ENCODE measurements at regions not wholly inside any gene's neighbourhood (a gene's known extent, or its start where the extent isn't known, plus 50 kb on each side); places are given as distances from the start of the nearest gene placed in this dataset.
A peak's percentile ranks its signal among the peaks of the same experiment; 100 is the strongest.

GRCh38 chr12:31896514-31897039 lies 62.6 kb upstream of the RESF1 start:
- TF ChIP-seq CTCF (conservative IDR thresholded peaks at IDR 0.05), result no peak
- H3K27me3 ChIP-seq (ENCODE audit: control insufficient read depth, insufficient read depth, low read length, poor library complexity, severe bottlenecking), result no peaks in the 10 kb centered on the region
- Mint-ChIP-seq H3K9me3 (peaks cover 46% of the 10 kb centered on the region), H3K27ac (no peak overlapping the region), H3K4me1 (peaks cover 24% of the 10 kb centered on the region), H3K4me3 (no peak overlapping the region), H3K27me3 (ENCODE audit: insufficient read depth) (no peaks in the 10 kb centered on the region), H3K36me3 (ENCODE audit: low read depth) (no peaks in the 10 kb centered on the region)
- no peak overlapping the region for H3K9ac ChIP-seq (ENCODE audit: extremely low read depth, low read length, poor library complexity, severe bottlenecking)
- H3K27ac ChIP-seq (ENCODE audit: low read depth, low read length), result no peak overlapping the region
- 71 to 76% methylated on average over 6 of the region's 6 CpGs for WGBS, 2 experiments (ENCODE audit: insufficient coverage in 1 of 2, insufficient read length in 1 of 2)
- no peak for DNase-seq
- H3K4me1 ChIP-seq (ENCODE audit: control insufficient read depth, insufficient read depth, low read length), result no peaks in the 10 kb centered on the region
- H3K36me3 ChIP-seq (ENCODE audit: control insufficient read depth, insufficient read depth, low read length), result no peaks in the 10 kb centered on the region
- peaks cover 15% of the 10 kb centered on the region for H3K9me3 ChIP-seq (ENCODE audit: control insufficient read depth, low read length)
- H3K4me3 ChIP-seq (ENCODE audit: low read length), result no peak overlapping the region

GRCh38 chr12:31895449-31896150 lies 63.6 kb upstream of the RESF1 start:
- WGBS, 2 experiments (ENCODE audit: insufficient coverage in 1 of 2, insufficient read length in 1 of 2), result 93 to 94% methylated on average over 6 to 8 of the region's 8 CpGs
- Histone ChIP-seq H3K36me3 (ENCODE audit: control insufficient read depth, insufficient read depth, low read length) (no peaks in the 10 kb centered on the region), H3K4me1 (ENCODE audit: control insufficient read depth, insufficient read depth, low read length) (no peaks in the 10 kb centered on the region), H3K27me3 (ENCODE audit: control insufficient read depth, insufficient read depth, low read length, poor library complexity, severe bottlenecking) (no peaks in the 10 kb centered on the region), H3K9me3 (ENCODE audit: control insufficient read depth, low read length) (peaks cover 15% of the 10 kb centered on the region), H3K27ac (ENCODE audit: low read depth, low read length) (no peak overlapping the region), H3K9ac (ENCODE audit: extremely low read depth, low read length, poor library complexity, severe bottlenecking) (no peak overlapping the region), H3K4me3 (ENCODE audit: low read length) (no peak overlapping the region)
- Mint-ChIP-seq H3K36me3 (ENCODE audit: low read depth) (no peaks in the 10 kb centered on the region), H3K4me3 (no peak overlapping the region), H3K27me3 (ENCODE audit: insufficient read depth) (no peaks in the 10 kb centered on the region), H3K4me1 (peaks cover 24% of the 10 kb centered on the region), H3K9me3 (peaks cover 51% of the 10 kb centered on the region), H3K27ac (no peak overlapping the region)
- TF ChIP-seq CTCF (conservative IDR thresholded peaks at IDR 0.05), result no peak
- peak; percentile 52 for DNase-seq

- 91 to 94% methylated on average over 5 to 7 of the region's 8 CpGs for WGBS, 2 experiments (ENCODE audit: insufficient coverage in 1 of 2, insufficient read length in 1 of 2)
- H3K9me3 Mint-ChIP-seq, result peaks cover 71% of the 10 kb centered on the region
- no peaks in the 10 kb centered on the region for H3K4me1 ChIP-seq (ENCODE audit: control insufficient read depth, insufficient read depth, low read length)
Measured at GRCh38 chr12:31890295-31891285, 68.6 kb upstream of the RESF1 start.

More at GRCh38 chr12:31890295-31891285, 68.6 kb upstream of the RESF1 start:
- no peak overlapping the region for H3K4me3 Mint-ChIP-seq
- Histone ChIP-seq H3K4me3 (ENCODE audit: low read length) (no peak overlapping the region), H3K36me3 (ENCODE audit: control insufficient read depth, insufficient read depth, low read length) (no peaks in the 10 kb centered on the region), H3K9me3 (ENCODE audit: control insufficient read depth, low read length) (peaks cover 47% of the 10 kb centered on the region), H3K9ac (ENCODE audit: extremely low read depth, low read length, poor library complexity, severe bottlenecking) (no peak overlapping the region), H3K27ac (ENCODE audit: low read depth, low read length) (no peak overlapping the region), H3K27me3 (ENCODE audit: control insufficient read depth, insufficient read depth, low read length, poor library complexity, severe bottlenecking) (no peaks in the 10 kb centered on the region)
- H3K36me3 Mint-ChIP-seq (ENCODE audit: low read depth), result peaks cover 16% of the 10 kb centered on the region
- H3K27ac Mint-ChIP-seq, result no peak overlapping the region
- H3K4me1 Mint-ChIP-seq, result peaks cover 5% of the 10 kb centered on the region
- H3K27me3 Mint-ChIP-seq (ENCODE audit: insufficient read depth), result no peaks in the 10 kb centered on the region
- no peak for TF ChIP-seq CTCF (conservative IDR thresholded peaks at IDR 0.05)
- no peak for DNase-seq
